IPS-15b (cell line): ENCODE measurements at regions not wholly inside any gene's neighbourhood (a gene's known extent, or its start where the extent isn't known, plus 50 kb on each side); places are given as distances from the start of the nearest gene placed in this dataset.

ENCODE experiments used
- H3K27me3 ChIP-seq: one replicate; pipeline ENCODE4 v1.6.1; 2013; ENCODE audit warnings: low read length; ENCODE audit not compliant: control insufficient read depth, insufficient read depth
- H3K36me3 ChIP-seq: one replicate; pipeline ENCODE4 v1.6.1; 2013; ENCODE audit warnings: low read length; ENCODE audit not compliant: control insufficient read depth, insufficient read depth
- H3K4me1 ChIP-seq: one replicate; pipeline ENCODE4 v1.6.1; 2013; ENCODE audit warnings: mild to moderate bottlenecking, low read length; ENCODE audit not compliant: control insufficient read depth, insufficient read depth
- H3K4me3 ChIP-seq: one replicate; pipeline ENCODE4 v1.5.1; 2013; ENCODE audit warnings: low read depth, low read length
- H3K9ac ChIP-seq: one replicate; pipeline ENCODE4 v1.6.1; 2013; ENCODE audit warnings: low read depth, mild to moderate bottlenecking, low read length
- H3K9me3 ChIP-seq: one replicate; pipeline ENCODE4 v1.6.1; 2013; ENCODE audit warnings: mild to moderate bottlenecking, low read length; ENCODE audit not compliant: control insufficient read depth, insufficient read depth

- no peaks in the 10 kb centered on the region for H3K27me3 ChIP-seq
- H3K4me3 ChIP-seq: no peak overlapping the region
- no peak overlapping the region for H3K9ac ChIP-seq
- H3K4me1 ChIP-seq: no peaks in the 10 kb centered on the region
- H3K36me3 ChIP-seq: no peaks in the 10 kb centered on the region
- H3K9me3 ChIP-seq: no peaks in the 10 kb centered on the region
These were observed 161.5 kb downstream of the RPS29 start for GRCh38 chr14:49424436-49425331.

- H3K27me3 ChIP-seq: no peaks in the 10 kb centered on the region
- H3K36me3 ChIP-seq: no peaks in the 10 kb centered on the region
- H3K4me3 ChIP-seq: no peak overlapping the region
- no peak overlapping the region for H3K9ac ChIP-seq
- no peaks in the 10 kb centered on the region for H3K9me3 ChIP-seq
- H3K4me1 ChIP-seq: peaks cover 4% of the 10 kb centered on the region
These were observed 166.0 kb downstream of the RPS29 start for GRCh38 chr14:49420201-49420600.

GRCh38 chr14:49418789-49419188 is 167.4 kb downstream of the RPS29 start:
- H3K9me3 ChIP-seq: no peaks in the 10 kb centered on the region
- no peak overlapping the region for H3K9ac ChIP-seq
- H3K4me1 ChIP-seq: peaks cover 4% of the 10 kb centered on the region
- H3K4me3 ChIP-seq: no peak overlapping the region
- no peaks in the 10 kb centered on the region for H3K36me3 ChIP-seq
- no peaks in the 10 kb centered on the region for H3K27me3 ChIP-seq

- Histone ChIP-seq H3K4me1 (peaks cover 4% of the 10 kb centered on the region), H3K4me3 (no peak overlapping the region), H3K27me3 (no peaks in the 10 kb centered on the region), H3K9me3 (no peaks in the 10 kb centered on the region), H3K9ac (no peak overlapping the region), H3K36me3 (no peaks in the 10 kb centered on the region)
These were observed 168.4 kb downstream of the RPS29 start for GRCh38 chr14:49417790-49418189.

GRCh38 chr14:49408187-49408933 is 177.8 kb downstream of the RPS29 start:
- H3K4me3 ChIP-seq: no peak overlapping the region
- H3K27me3 ChIP-seq: no peaks in the 10 kb centered on the region
- H3K36me3 ChIP-seq: no peaks in the 10 kb centered on the region

GRCh38 chr14:49405291-49405690 is 180.9 kb downstream of the RPS29 start:
- Histone ChIP-seq H3K27me3 (no peaks in the 10 kb centered on the region), H3K36me3 (no peaks in the 10 kb centered on the region), H3K9ac (no peak overlapping the region), H3K4me3 (no peak overlapping the region), H3K4me1 (no peaks in the 10 kb centered on the region), H3K9me3 (no peaks in the 10 kb centered on the region)

More at GRCh38 chr14:49408187-49408933, 177.8 kb downstream of the RPS29 start:
- no peak overlapping the region for H3K9ac ChIP-seq
- H3K9me3 ChIP-seq: no peaks in the 10 kb centered on the region
- H3K4me1 ChIP-seq: no peaks in the 10 kb centered on the region

GRCh38 chr14:49401373-49401772 is 184.8 kb downstream of the RPS29 start:
- Histone ChIP-seq H3K36me3 (no peaks in the 10 kb centered on the region), H3K4me1 (no peaks in the 10 kb centered on the region), H3K4me3 (no peak overlapping the region), H3K9ac (no peak overlapping the region), H3K27me3 (no peaks in the 10 kb centered on the region), H3K9me3 (no peaks in the 10 kb centered on the region)

- Histone ChIP-seq H3K9me3 (no peaks in the 10 kb centered on the region), H3K27me3 (no peaks in the 10 kb centered on the region), H3K36me3 (no peaks in the 10 kb centered on the region), H3K9ac (no peak overlapping the region), H3K4me1 (no peaks in the 10 kb centered on the region), H3K4me3 (no peak overlapping the region)
These were observed 189.4 kb downstream of the RPS29 start for GRCh38 chr14:49396801-49397200.

- Histone ChIP-seq H3K9me3 (no peaks in the 10 kb centered on the region), H3K27me3 (no peaks in the 10 kb centered on the region), H3K9ac (no peak overlapping the region), H3K4me1 (no peaks in the 10 kb centered on the region), H3K36me3 (no peaks in the 10 kb centered on the region), H3K4me3 (no peak overlapping the region)
These were observed 204.4 kb downstream of the RPS29 start for GRCh38 chr14:49381778-49382177.

GRCh38 chr14:49367696-49368095 is 218.5 kb downstream of the RPS29 start:
- Histone ChIP-seq H3K4me3 (no peak overlapping the region), H3K27me3 (peaks cover 84% of the 10 kb centered on the region), H3K9ac (no peak overlapping the region), H3K4me1 (no peaks in the 10 kb centered on the region), H3K36me3 (no peaks in the 10 kb centered on the region), H3K9me3 (no peaks in the 10 kb centered on the region)

GRCh38 chr14:49366416-49366815 is 219.8 kb downstream of the RPS29 start:
- Histone ChIP-seq H3K4me3 (no peak overlapping the region), H3K9ac (no peak overlapping the region), H3K9me3 (no peaks in the 10 kb centered on the region), H3K36me3 (no peaks in the 10 kb centered on the region), H3K27me3 (peaks cover 79% of the 10 kb centered on the region), H3K4me1 (no peaks in the 10 kb centered on the region)

GRCh38 chr14:49364752-49365117 is 221.4 kb downstream of the RPS29 start:
- Histone ChIP-seq H3K27me3 (peaks cover 70% of the 10 kb centered on the region), H3K9ac (no peak overlapping the region), H3K36me3 (no peaks in the 10 kb centered on the region), H3K4me1 (no peaks in the 10 kb centered on the region), H3K9me3 (no peaks in the 10 kb centered on the region), H3K4me3 (no peak overlapping the region)
